Panc1 (cell line): ENCODE measurements at regions not wholly inside any gene's neighbourhood (a gene's known extent, or its start where the extent isn't known, plus 50 kb on each side); places are given as distances from the start of the nearest gene placed in this dataset.

Experiments used
- ATAC-seq: fragments of 200-7000 bp; cut with Tn5 transposase; 2 replicates; pipeline ENCODE4 v1.9.1; 2020; ENCODE audit warnings: mild to moderate bottlenecking, moderate library complexity
- BruUV-seq: library from RNA; stranded (reverse); fragments of 400-500 nt; replicated peaks from 2 replicates; lab custom pipeline; 2021; lab: Mats Ljungman, UMichigan
- CTCF ChIA-PET: fragments of 300-600 bp; sonication (Branson Sonifier 250); formaldehyde crosslinking; loops from one replicate; lab custom pipeline; 2022; ENCODE audit warnings: antibody characterized with exemption; lab: Charles Lee
- POLR2A ChIA-PET: fragments of 300-600 bp; sonication (Branson Sonifier 250); formaldehyde crosslinking; loops from one replicate; lab custom pipeline; 2022; ENCODE audit warnings: antibody characterized with exemption; lab: Charles Lee
- DNase-seq: peaks from one replicate; pipeline ENCODE4 v3.0.0-alpha.2; 2010; ENCODE audit warnings: low read depth, low spot score
- H3K27ac ChIP-seq: 2 replicates; pipeline ENCODE4 v1.5.1; 2011; ENCODE audit warnings: mild to moderate bottlenecking, low read length, inconsistent platforms
- H3K27me3 ChIP-seq: fragments of 200-500 bp; sonication (Bioruptor generic); 2 replicates; pipeline ENCODE4 v1.6.0; 2014; ENCODE audit warnings: low read length, inconsistent platforms; ENCODE audit not compliant: control insufficient read depth, insufficient read depth
- H3K36me3 ChIP-seq: fragments of 200-500 bp; sonication (Bioruptor generic); 2 replicates; pipeline ENCODE4 v1.5.1; 2014; ENCODE audit warnings: inconsistent platforms, mild to moderate bottlenecking, low read length, moderate library complexity; ENCODE audit not compliant: control insufficient read depth, insufficient read depth
- H3K4me1 ChIP-seq: 2 replicates; pipeline ENCODE4 v1.5.1; 2011; ENCODE audit warnings: inconsistent platforms, mild to moderate bottlenecking, low read length, moderate library complexity; ENCODE audit not compliant: control insufficient read depth, insufficient read depth
- H3K4me3 ChIP-seq, 2 experiments: 2 replicates each; pipeline ENCODE4 v1.5.1; 2011 to 2012; ENCODE audit warnings: low read depth in 2 of 2, low read length in 2 of 2, mild to moderate bottlenecking in 2 of 2, inconsistent platforms in 1 of 2, moderate library complexity in 1 of 2
- H3K9me3 ChIP-seq: fragments of 200-500 bp; sonication (Bioruptor generic); 2 replicates; pipeline ENCODE4 v1.5.1; 2014; ENCODE audit warnings: low read depth, mild to moderate bottlenecking, inconsistent platforms, low read length, moderate library complexity; ENCODE audit not compliant: control insufficient read depth, insufficient read depth
- CTCF ChIP-seq: fragments of 450-650 bp; IDR thresholded peaks from 2 replicates; pipeline ENCODE4 v1.5.1; 2017; ENCODE audit warnings: mild to moderate bottlenecking
- POLR2AphosphoS5 ChIP-seq: IDR thresholded peaks from 2 replicates; pipeline ENCODE4 v1.6.1; 2012; ENCODE audit warnings: mild to moderate bottlenecking, low read depth, low read length, moderate library complexity
- SIN3A ChIP-seq: IDR thresholded peaks from 2 replicates; pipeline ENCODE4 v1.6.1; 2012; ENCODE audit warnings: low read depth, mild to moderate bottlenecking, low read length, moderate library complexity, borderline replicate concordance; ENCODE audit not compliant: insufficient read depth
- TCF7L2 ChIP-seq: IDR thresholded peaks from 2 replicates; pipeline ENCODE4 v1.6.1; 2011; ENCODE audit warnings: mild to moderate bottlenecking, low read depth, low read length, inconsistent platforms
- in situ Hi-C: cut with HindIII; loops from 2 replicates; pipeline ENCODE4 v1.10.0; 2016; ENCODE audit warnings: low sequenced_read_pairs, low pct_unique_long_range_greater_than_20kb
- intact Hi-C: fragments of 100-400 bp; cut with micrococcal nuclease; formaldehyde crosslinking; loops from one replicate; pipeline ENCODE4 v1.10.0; 2022; ENCODE audit not compliant: unreplicated experiment
- TF ChIP-seq, protein P1 (sequence below), 2 experiments: IDR thresholded peaks; 2 replicates each; pipeline ENCODE4 v1.6.1; 2011 to 2012; ENCODE audit warnings: low read depth in 2 of 2, control low read depth in 1 of 2, low read length in 1 of 2, mild to moderate bottlenecking in 1 of 2, moderate library complexity in 1 of 2; ENCODE audit not compliant: insufficient read depth in 1 of 2

DNA sequence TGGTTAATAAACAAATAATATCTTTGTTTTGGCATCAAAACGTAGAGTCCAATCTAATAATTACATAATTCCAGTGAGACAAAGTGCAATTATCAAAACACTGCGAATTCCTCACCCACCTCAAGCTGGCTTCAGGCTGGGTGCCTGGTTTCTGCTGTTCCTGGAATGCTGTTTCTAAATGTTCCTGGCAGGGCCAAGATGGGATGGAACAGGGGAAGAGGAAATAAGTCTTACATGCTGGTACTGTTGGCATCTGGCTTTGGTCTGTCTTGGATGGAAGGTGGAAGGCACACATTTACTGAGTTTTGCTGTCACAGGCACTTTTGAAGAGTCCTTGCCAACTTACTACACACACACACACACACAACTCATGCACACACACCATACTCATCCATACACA, 101.9 kb upstream of the SLCO3A1 start:
- Histone ChIP-seq H3K27me3 (no peaks in the 10 kb centered on the region), H3K36me3 (no peaks in the 10 kb centered on the region), H3K27ac (no peak overlapping the region), H3K4me1 (no peaks in the 10 kb centered on the region), H3K9me3 (no peaks in the 10 kb centered on the region), H3K4me3 (no peak overlapping the region)
- DNase-seq (no peak), ATAC-seq (no peak)
- ChIA-PET POLR2A (no interaction called here), CTCF (no interaction called here)
- BruUV-seq: no TSS peak
- in situ Hi-C loops (no loop called here), intact Hi-C loops (no loop called here)
- TF ChIP-seq, protein P1, sequence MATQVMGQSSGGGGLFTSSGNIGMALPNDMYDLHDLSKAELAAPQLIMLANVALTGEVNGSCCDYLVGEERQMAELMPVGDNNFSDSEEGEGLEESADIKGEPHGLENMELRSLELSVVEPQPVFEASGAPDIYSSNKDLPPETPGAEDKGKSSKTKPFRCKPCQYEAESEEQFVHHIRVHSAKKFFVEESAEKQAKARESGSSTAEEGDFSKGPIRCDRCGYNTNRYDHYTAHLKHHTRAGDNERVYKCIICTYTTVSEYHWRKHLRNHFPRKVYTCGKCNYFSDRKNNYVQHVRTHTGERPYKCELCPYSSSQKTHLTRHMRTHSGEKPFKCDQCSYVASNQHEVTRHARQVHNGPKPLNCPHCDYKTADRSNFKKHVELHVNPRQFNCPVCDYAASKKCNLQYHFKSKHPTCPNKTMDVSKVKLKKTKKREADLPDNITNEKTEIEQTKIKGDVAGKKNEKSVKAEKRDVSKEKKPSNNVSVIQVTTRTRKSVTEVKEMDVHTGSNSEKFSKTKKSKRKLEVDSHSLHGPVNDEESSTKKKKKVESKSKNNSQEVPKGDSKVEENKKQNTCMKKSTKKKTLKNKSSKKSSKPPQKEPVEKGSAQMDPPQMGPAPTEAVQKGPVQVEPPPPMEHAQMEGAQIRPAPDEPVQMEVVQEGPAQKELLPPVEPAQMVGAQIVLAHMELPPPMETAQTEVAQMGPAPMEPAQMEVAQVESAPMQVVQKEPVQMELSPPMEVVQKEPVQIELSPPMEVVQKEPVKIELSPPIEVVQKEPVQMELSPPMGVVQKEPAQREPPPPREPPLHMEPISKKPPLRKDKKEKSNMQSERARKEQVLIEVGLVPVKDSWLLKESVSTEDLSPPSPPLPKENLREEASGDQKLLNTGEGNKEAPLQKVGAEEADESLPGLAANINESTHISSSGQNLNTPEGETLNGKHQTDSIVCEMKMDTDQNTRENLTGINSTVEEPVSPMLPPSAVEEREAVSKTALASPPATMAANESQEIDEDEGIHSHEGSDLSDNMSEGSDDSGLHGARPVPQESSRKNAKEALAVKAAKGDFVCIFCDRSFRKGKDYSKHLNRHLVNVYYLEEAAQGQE (IDR thresholded peaks at IDR 0.05; ENCODE audit: insufficient read depth in 1 of 2, low read depth in 2 of 2, low read length in 1 of 2): no peak
- no peak for TF ChIP-seq CTCF
- TF ChIP-seq TCF7L2: no peak
- TF ChIP-seq POLR2AphosphoS5: no peak
- no peak for TF ChIP-seq SIN3A

- intact Hi-C loops: no loop called here
- POLR2A ChIA-PET: no interaction called here
Observed at GRCh38 chr15:91752081-91752785, 101.3 kb upstream of the SLCO3A1 start.

More at GRCh38 chr15:91752081-91752785, 101.3 kb upstream of the SLCO3A1 start:
- in situ Hi-C loops: no loop called here
- CTCF ChIA-PET: interaction anchor here (0.7 kb wide), 1 partner anchor 37 kb away, joined by 11 read pairs; no protein-coding TSS in a partner anchor
- Histone ChIP-seq H3K4me1 (no peaks in the 10 kb centered on the region), H3K36me3 (no peaks in the 10 kb centered on the region), H3K9me3 (no peaks in the 10 kb centered on the region), H3K27ac (no peak overlapping the region), H3K27me3 (no peaks in the 10 kb centered on the region), H3K4me3 (no peak overlapping the region)
- DNase-seq (no peak), ATAC-seq (no peak)
- TF ChIP-seq TCF7L2 (no peak), CTCF (no peak), POLR2AphosphoS5 (no peak), SIN3A (no peak)
- TF ChIP-seq, protein P1 (IDR thresholded peaks at IDR 0.05; ENCODE audit: insufficient read depth in 1 of 2, low read depth in 2 of 2, low read length in 1 of 2): no peak
- BruUV-seq: no TSS peak
